Karpas-422 (cell line): ENCODE measurements at regions not wholly inside any gene's neighbourhood (a gene's known extent, or its start where the extent isn't known, plus 50 kb on each side); places are given as distances from the start of the nearest gene placed in this dataset.

ENCODE experiments used
- DNase-seq: peaks from one replicate; pipeline ENCODE4 v3.0.0-alpha.2; 2015
- H2AFZ ChIP-seq: fragments of 200-600 bp; sonication (generic); 2 replicates; pipeline ENCODE4 v1.6.1; 2014; ENCODE audit warnings: antibody characterized with exemption, low read length, mixed read lengths
- H3K27ac ChIP-seq: fragments of 200-600 bp; sonication (generic); 2 replicates; pipeline ENCODE4 v1.5.1; 2014; ENCODE audit warnings: mild to moderate bottlenecking, low read length, moderate library complexity
- H3K27me3 ChIP-seq: fragments of 200-600 bp; sonication (generic); 2 replicates; pipeline ENCODE4 v1.6.1; 2014; ENCODE audit warnings: low read length, mixed read lengths
- H3K36me3 ChIP-seq: fragments of 200-600 bp; sonication (generic); 2 replicates; pipeline ENCODE4 v1.6.1; 2014; ENCODE audit warnings: low read length, mixed read lengths; ENCODE audit not compliant: insufficient read depth
- H3K4me1 ChIP-seq: fragments of 200-600 bp; sonication (generic); 2 replicates; pipeline ENCODE4 v1.6.1; 2014; ENCODE audit warnings: mild to moderate bottlenecking, low read length, mixed read lengths
- H3K4me2 ChIP-seq: fragments of 200-600 bp; sonication (generic); 2 replicates; pipeline ENCODE4 v1.6.1; 2014; ENCODE audit warnings: low read length, low read depth, mild to moderate bottlenecking; ENCODE audit not compliant: poor library complexity, severe bottlenecking
- H3K4me3 ChIP-seq: fragments of 200-600 bp; sonication (generic); 2 replicates; pipeline ENCODE4 v1.5.1; 2014; ENCODE audit warnings: mild to moderate bottlenecking, antibody characterized with exemption, low read length, mixed read lengths
- H3K79me2 ChIP-seq: fragments of 200-600 bp; sonication (generic); 2 replicates; pipeline ENCODE4 v1.6.1; 2014; ENCODE audit warnings: mild to moderate bottlenecking, low read length, mixed read lengths
- H3K9ac ChIP-seq: fragments of 200-600 bp; sonication (generic); 2 replicates; pipeline ENCODE4 v1.6.0; 2014; ENCODE audit warnings: low read length
- H3K9me2 ChIP-seq: fragments of 200-600 bp; sonication (generic), shearing (Covaris generic); replicated peaks from 2 replicates; pipeline ENCODE4 v1.6.0; 2014; ENCODE audit warnings: mild to moderate bottlenecking, low read length, moderate library complexity; ENCODE audit not compliant: insufficient read depth
- H3K9me3 ChIP-seq: fragments of 300-700, 200-600 bp; sonication (generic); 2 replicates; pipeline ENCODE4 v1.6.1; 2014; ENCODE audit warnings: low read length, mixed read lengths
- H4K20me1 ChIP-seq: fragments of 200-600 bp; sonication (generic); 2 replicates; pipeline ENCODE4 v1.6.1; 2014; ENCODE audit warnings: mild to moderate bottlenecking, antibody characterized with exemption, low read length, low read depth; ENCODE audit not compliant: insufficient read depth

DNA sequence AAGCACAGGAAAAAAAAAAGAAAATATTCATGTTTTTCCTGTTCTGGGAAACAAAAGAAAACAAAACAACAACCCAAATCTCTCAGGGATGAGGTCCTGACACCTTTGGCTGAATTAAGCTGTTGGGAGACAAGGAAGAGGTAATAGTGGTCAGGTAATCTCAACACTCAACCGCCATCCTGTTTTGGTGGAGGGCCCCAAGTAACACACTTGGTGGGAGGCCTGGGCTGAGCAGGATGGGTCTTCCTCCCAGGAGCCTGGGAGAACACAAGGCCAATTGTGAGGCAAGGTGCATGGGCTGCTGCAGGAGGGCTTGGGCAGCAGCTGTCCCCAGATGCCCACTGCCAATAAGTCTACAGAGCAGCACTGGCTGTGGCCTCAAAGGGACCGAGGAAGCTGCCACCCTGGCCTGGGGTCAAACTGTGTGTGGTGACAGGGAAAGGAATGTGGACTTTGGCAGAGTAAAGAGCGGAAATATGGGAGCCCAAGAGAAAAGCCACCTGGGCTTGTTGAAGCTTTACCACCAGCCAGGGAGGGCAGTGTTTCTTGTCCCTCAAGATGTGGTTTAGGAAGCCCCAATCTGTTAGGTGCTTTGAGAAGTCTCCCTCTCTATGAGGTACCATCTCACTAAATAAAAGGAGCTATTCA, 93.5 kb upstream of the SLC25A13 start:
- Histone ChIP-seq H3K4me1 (peaks cover 5% of the 10 kb centered on the region; the same call in 1 of the 2 replicates), H2AFZ (no peak overlapping the region), H3K9ac (no peak overlapping the region), H3K9me2 (no peaks in the 10 kb centered on the region), H3K27ac (no peak overlapping the region), H3K27me3 (no peaks in the 10 kb centered on the region), H3K4me3 (no peak overlapping the region), H3K79me2 (no peaks in the 10 kb centered on the region), H3K4me2 (no peak overlapping the region), H3K36me3 (no peaks in the 10 kb centered on the region), H4K20me1 (no peaks in the 10 kb centered on the region), H3K9me3 (no peaks in the 10 kb centered on the region)
- DNase-seq: no peak

DNA sequence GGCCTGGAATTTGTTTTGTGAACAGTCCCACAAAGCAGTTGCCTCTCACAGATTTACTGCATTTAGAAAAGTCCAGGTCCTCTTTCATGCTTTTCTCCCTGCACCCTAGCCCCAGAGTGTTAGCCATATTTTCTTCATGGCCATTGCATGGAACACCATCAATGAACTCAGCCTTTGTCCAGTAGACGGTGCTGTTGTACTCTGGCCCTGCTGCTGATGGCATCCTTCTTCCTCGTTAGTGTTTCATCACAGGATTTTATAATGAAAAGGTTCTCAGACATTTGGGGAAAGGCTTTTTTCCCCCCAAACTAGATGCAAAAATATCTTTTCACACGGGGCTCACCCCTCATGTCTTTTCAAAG, 93.0 kb upstream of the SLC25A13 start:
- DNase-seq: peak; percentile 85
- H3K27ac ChIP-seq: no peak overlapping the region
- no peaks in the 10 kb centered on the region for H3K36me3 ChIP-seq
- H3K4me3 ChIP-seq: no peak overlapping the region
- H4K20me1 ChIP-seq: no peaks in the 10 kb centered on the region
- H3K27me3 ChIP-seq: no peaks in the 10 kb centered on the region
- H3K4me1 ChIP-seq: peaks cover 5% of the 10 kb centered on the region; the same call in 1 of the 2 replicates
- H3K79me2 ChIP-seq: no peaks in the 10 kb centered on the region
- H3K9ac ChIP-seq: no peak overlapping the region
- no peak overlapping the region for H3K4me2 ChIP-seq
- H2AFZ ChIP-seq: no peak overlapping the region
- H3K9me3 ChIP-seq: no peaks in the 10 kb centered on the region
- H3K9me2 ChIP-seq: no peaks in the 10 kb centered on the region

DNA sequence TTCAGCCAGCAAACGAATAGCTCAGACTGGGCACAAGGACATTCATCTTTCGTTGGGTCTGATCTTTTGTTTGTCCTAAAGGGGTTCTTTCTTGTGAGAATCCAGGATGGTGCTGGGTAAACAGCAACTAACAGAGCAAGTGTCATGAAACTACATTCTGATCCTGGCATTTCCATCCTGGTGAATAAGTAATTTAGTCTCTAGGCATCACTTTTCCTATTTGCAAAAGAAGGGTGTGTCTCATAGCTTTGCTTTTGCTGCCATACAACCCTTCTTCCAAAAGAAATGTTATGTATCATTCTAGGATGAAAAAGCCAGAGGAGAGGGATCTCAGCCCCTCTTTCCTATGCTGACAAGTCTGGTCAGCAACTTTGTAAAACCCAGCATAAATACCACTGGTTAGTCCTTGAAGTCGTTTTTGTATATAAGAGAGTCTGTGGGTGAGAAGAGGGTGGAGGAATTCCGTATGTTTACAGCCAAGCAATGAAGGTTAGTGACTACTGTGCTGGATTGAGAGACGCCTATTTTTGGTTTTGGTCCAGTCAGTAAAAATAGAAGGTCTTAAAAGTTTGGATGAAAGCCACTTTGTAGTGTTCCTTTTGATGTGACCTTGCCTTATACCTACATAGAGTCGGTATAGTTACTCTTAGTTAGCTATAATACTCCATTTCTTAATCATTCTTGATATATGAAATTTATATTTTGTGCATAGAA, 88.4 kb upstream of the SLC25A13 start:
- no peaks in the 10 kb centered on the region for H3K79me2 ChIP-seq
- no peak overlapping the region for H3K4me2 ChIP-seq
- H3K9me3 ChIP-seq: no peaks in the 10 kb centered on the region
- no peak for DNase-seq
- H3K27ac ChIP-seq: no peak overlapping the region
- no peaks in the 10 kb centered on the region for H3K9me2 ChIP-seq
- H2AFZ ChIP-seq: no peak overlapping the region
- H4K20me1 ChIP-seq: no peaks in the 10 kb centered on the region
- no peaks in the 10 kb centered on the region for H3K4me1 ChIP-seq
- H3K36me3 ChIP-seq: no peaks in the 10 kb centered on the region
- no peak overlapping the region for H3K9ac ChIP-seq
- H3K27me3 ChIP-seq: no peaks in the 10 kb centered on the region
- H3K4me3 ChIP-seq: no peak overlapping the region

GRCh38 chr7:96408881-96409280, 87.0 kb upstream of the SLC25A13 start:
- Histone ChIP-seq H3K27ac (no peak overlapping the region), H3K27me3 (no peaks in the 10 kb centered on the region), H3K9me2 (no peaks in the 10 kb centered on the region), H3K36me3 (no peaks in the 10 kb centered on the region), H2AFZ (no peak overlapping the region), H3K4me1 (no peaks in the 10 kb centered on the region), H3K4me2 (no peak overlapping the region), H3K79me2 (no peaks in the 10 kb centered on the region), H3K9ac (no peak overlapping the region), H4K20me1 (no peaks in the 10 kb centered on the region), H3K9me3 (no peaks in the 10 kb centered on the region), H3K4me3 (no peak overlapping the region)
- DNase-seq: no peak

DNA sequence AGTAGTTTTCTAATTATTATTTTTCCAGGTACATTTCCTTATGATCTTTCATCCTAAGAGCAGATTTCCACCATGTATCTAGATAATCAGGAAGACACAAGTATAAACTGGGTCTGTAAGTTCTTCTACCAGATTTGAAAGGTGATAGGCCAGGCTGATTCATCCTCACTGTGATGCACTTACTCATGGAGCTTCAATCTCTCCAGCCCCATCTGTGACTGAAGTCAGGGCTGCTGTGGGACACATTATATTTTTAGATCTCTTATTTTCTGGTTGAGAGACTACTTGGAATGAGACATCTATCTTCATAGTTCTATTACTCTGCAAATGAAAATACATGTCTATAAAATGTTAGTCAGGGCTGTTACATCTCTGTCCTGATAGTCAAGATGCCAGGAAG, 85.5 kb upstream of the SLC25A13 start:
- Histone ChIP-seq H4K20me1 (no peaks in the 10 kb centered on the region), H3K4me1 (no peaks in the 10 kb centered on the region), H3K4me2 (no peak overlapping the region), H3K9me2 (no peaks in the 10 kb centered on the region), H3K27me3 (no peaks in the 10 kb centered on the region), H3K9me3 (no peaks in the 10 kb centered on the region), H2AFZ (no peak overlapping the region), H3K79me2 (no peaks in the 10 kb centered on the region), H3K36me3 (no peaks in the 10 kb centered on the region), H3K9ac (no peak overlapping the region), H3K27ac (no peak overlapping the region), H3K4me3 (no peak overlapping the region)
- DNase-seq: no peak

DNA sequence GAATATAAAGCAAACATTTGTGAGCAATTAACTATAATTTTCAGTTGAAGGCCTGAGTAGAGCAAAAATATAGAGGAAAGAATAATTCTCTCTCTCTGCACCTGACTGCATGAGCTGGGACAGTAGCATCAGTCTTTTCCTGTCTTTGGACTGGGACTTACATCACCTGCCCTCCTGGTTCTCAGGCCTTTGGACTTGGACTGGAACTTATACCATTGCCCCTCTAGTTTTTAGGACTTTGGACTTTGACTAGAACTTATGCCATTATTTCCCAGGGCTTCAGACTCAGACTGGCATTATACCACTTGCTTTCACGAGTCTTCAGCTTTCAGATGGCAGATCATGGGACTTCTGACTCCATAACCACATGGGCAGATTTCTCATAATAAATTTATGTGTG, 81.0 kb upstream of the SLC25A13 start:
- no peak for DNase-seq
- H4K20me1 ChIP-seq: no peaks in the 10 kb centered on the region
- no peak overlapping the region for H2AFZ ChIP-seq
- no peaks in the 10 kb centered on the region for H3K9me3 ChIP-seq
- no peak overlapping the region for H3K4me3 ChIP-seq
- no peaks in the 10 kb centered on the region for H3K36me3 ChIP-seq
- H3K9ac ChIP-seq: no peak overlapping the region
- H3K27me3 ChIP-seq: no peaks in the 10 kb centered on the region
- no peaks in the 10 kb centered on the region for H3K9me2 ChIP-seq
- H3K4me1 ChIP-seq: no peaks in the 10 kb centered on the region
- H3K79me2 ChIP-seq: no peaks in the 10 kb centered on the region
- no peak overlapping the region for H3K27ac ChIP-seq
- no peak overlapping the region for H3K4me2 ChIP-seq

DNA sequence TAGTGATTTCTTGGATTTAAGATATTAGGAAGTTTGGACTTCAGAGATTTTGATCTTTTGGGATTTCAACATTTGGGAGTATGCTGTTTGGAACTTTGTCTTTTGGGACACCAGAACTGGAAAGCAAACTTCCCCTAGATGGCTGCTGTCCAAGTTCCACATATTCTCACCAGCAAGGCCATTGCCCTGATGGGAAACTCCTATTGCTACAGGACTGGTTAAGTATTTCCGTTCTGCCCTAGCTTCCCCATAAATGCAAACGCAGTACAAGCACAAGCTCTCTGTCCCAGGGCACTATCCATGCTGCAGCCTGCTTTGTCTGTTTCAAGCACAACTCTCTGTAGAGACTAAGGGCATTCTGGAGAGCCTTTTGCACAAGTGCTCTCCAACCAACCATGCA, 79.3 kb upstream of the SLC25A13 start:
- no peak overlapping the region for H3K27ac ChIP-seq
- H3K9ac ChIP-seq: no peak overlapping the region
- DNase-seq: no peak
- no peaks in the 10 kb centered on the region for H4K20me1 ChIP-seq
- no peaks in the 10 kb centered on the region for H3K79me2 ChIP-seq
- no peaks in the 10 kb centered on the region for H3K27me3 ChIP-seq
- H2AFZ ChIP-seq: no peak overlapping the region
- H3K4me1 ChIP-seq: no peaks in the 10 kb centered on the region
- no peaks in the 10 kb centered on the region for H3K36me3 ChIP-seq
- H3K4me2 ChIP-seq: no peak overlapping the region
- no peak overlapping the region for H3K4me3 ChIP-seq
- no peaks in the 10 kb centered on the region for H3K9me2 ChIP-seq
- no peaks in the 10 kb centered on the region for H3K9me3 ChIP-seq

DNA sequence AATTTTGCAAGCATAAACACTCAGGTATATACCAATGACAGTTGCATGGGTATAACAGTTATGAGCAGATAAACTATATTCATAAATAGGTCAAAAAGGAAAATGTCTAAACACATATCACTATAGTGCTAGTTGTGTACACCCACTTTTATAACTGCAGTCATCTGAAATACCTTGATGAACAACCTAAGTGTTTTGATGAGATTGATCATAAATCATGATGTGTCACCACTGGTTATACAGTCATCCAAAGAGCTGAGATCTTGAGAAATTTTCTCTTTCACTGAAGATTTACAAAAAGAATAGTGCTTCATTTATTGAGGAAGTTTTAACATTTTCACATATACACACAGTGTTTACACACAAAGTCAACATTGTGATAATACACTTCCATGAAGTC, 78.6 kb upstream of the SLC25A13 start:
- Histone ChIP-seq H3K27me3 (no peaks in the 10 kb centered on the region), H2AFZ (no peak overlapping the region), H3K9me2 (no peaks in the 10 kb centered on the region), H3K9ac (no peak overlapping the region), H3K4me2 (no peak overlapping the region), H3K79me2 (no peaks in the 10 kb centered on the region), H3K27ac (no peak overlapping the region), H3K4me3 (no peak overlapping the region), H3K36me3 (no peaks in the 10 kb centered on the region), H3K4me1 (no peaks in the 10 kb centered on the region), H4K20me1 (no peaks in the 10 kb centered on the region), H3K9me3 (no peaks in the 10 kb centered on the region)
- no peak for DNase-seq
